Vagina (tissue), 2 donors: ENCODE measurements at regions not wholly inside any gene's neighbourhood (a gene's known extent, or its start where the extent isn't known, plus 50 kb on each side); places are given as distances from the start of the nearest gene placed in this dataset.

Experiments used
- DNase-seq, 2 donors: peaks; one replicate each; pipeline ENCODE4 v3.0.0-alpha.2; 2017; ENCODE audit errors: extremely low spot score in 2 of 2
- H3K27ac ChIP-seq: fragments of 200-600 bp; sonication (generic); one replicate; pipeline ENCODE4 v1.5.1; 2019
- H3K27me3 ChIP-seq: fragments of 200-600 bp; sonication (generic); one replicate; pipeline ENCODE4 v1.5.1; 2019
- H3K36me3 ChIP-seq, 2 donors: fragments of 200-600 bp; sonication (generic); one replicate each; pipeline ENCODE4 v1.5.1; 2017 to 2019
- H3K4me1 ChIP-seq: fragments of 200-600 bp; sonication (generic); one replicate; pipeline ENCODE4 v1.5.1; 2019
- H3K4me3 ChIP-seq, 2 donors: fragments of 200-600 bp; sonication (generic); 1 replicate in 1 of 2; 2 replicates in 1 of 2; pipeline ENCODE4 v1.5.1; 2016 to 2019
- H3K9me3 ChIP-seq: fragments of 200-600 bp; sonication (generic); one replicate; pipeline ENCODE4 v1.5.1; 2019
- POLR2A ChIP-seq, 2 donors: fragments of 450-650 bp; IDR thresholded peaks; one replicate each; pipeline ENCODE4 v1.6.1; 2017; ENCODE audit warnings: antibody characterized with exemption in 2 of 2, mild to moderate bottlenecking in 2 of 2, moderate library complexity in 2 of 2
- POLR2AphosphoS5 ChIP-seq, 2 donors: sonication (generic); formaldehyde crosslinking; IDR thresholded peaks; one replicate each; pipeline ENCODE4 v1.9.0; 2017; ENCODE audit warnings: antibody characterized with exemption in 2 of 2, mild to moderate bottlenecking in 2 of 2, low read depth in 1 of 2; ENCODE audit not compliant: insufficient read depth in 1 of 2
- intact Hi-C: fragments of 100-400 bp; cut with DNase I; formaldehyde crosslinking; loops from one replicate; pipeline ENCODE4 v1.15.1; 2023
- TF ChIP-seq, protein P1 (sequence below), 3 experiments: fragments of 450-650 bp in 2 of 3; fragments of 200-600 bp in 1 of 3; sonication (generic) in 1 of 3; IDR thresholded peaks; one replicate each; pipeline ENCODE4 v1.5.1; 2017 to 2019; ENCODE audit warnings: antibody characterized with exemption in 3 of 3, mild to moderate bottlenecking in 2 of 3, moderate library complexity in 2 of 3

DNA sequence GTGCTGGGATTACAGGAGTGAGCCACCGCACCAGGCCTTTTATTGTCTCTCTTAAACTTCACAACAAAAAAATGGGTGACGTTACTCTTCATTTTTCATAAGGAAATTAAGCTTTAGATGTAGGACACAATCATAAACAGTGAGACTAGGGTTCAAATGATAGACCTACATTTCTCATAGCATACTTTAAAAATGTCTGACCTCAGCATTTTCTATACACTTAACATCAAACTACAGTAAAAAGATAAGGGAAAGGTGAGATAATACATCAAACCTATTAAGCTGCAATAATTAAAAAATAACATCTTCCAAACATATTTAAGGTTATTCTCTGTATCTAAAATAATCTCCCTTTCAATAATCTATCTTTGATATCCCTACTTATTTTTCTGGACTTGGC lies 914.2 kb downstream of the FAM181B start:
- Histone ChIP-seq H3K9me3 (no peaks in the 10 kb centered on the region), H3K27ac (no peak overlapping the region), H3K4me1 (no peaks in the 10 kb centered on the region), H3K36me3 (no peaks in the 10 kb centered on the region), H3K27me3 (no peaks in the 10 kb centered on the region), H3K4me3 (no peak overlapping the region)
- intact Hi-C loops: loop anchor here (5.0 kb wide), 1 partner anchor 1947 kb away; no protein-coding TSS in a partner anchor
- DNase-seq: no peak
- TF ChIP-seq POLR2A (IDR thresholded peaks at IDR 0.05): no peak
- TF ChIP-seq POLR2AphosphoS5 (IDR thresholded peaks at IDR 0.05; ENCODE audit: insufficient read depth in 1 of 2, low read depth in 1 of 2): no peak

DNA sequence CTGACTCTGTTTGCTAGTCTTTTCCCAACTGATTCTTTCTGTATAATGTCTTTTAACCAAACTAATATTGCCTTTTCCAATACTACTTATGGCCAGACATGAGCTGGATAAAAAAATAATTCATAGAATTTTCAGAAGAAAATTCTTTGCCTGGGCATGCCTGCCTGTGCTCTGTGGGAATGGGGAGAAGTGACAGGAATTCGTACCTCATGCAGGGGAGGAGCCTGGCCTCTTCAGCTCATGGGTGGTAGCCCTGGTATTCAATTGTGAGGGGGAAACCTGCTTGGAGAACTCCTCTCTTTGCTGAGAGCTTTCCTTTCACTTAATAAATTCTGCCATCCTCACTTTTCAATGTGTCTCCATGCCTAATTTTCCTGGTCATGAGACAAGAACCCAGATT lies 928.8 kb downstream of the FAM181B start:
- no peak for DNase-seq
- intact Hi-C loops: no loop called here
- H3K9me3 ChIP-seq: no peaks in the 10 kb centered on the region
- H3K4me3 ChIP-seq: no peak overlapping the region
- H3K27me3 ChIP-seq: no peaks in the 10 kb centered on the region
- H3K27ac ChIP-seq: no peak overlapping the region
- H3K4me1 ChIP-seq: no peaks in the 10 kb centered on the region
- no peaks in the 10 kb centered on the region for H3K36me3 ChIP-seq
- no peak for TF ChIP-seq POLR2A (IDR thresholded peaks at IDR 0.05)
- TF ChIP-seq, protein P1, sequence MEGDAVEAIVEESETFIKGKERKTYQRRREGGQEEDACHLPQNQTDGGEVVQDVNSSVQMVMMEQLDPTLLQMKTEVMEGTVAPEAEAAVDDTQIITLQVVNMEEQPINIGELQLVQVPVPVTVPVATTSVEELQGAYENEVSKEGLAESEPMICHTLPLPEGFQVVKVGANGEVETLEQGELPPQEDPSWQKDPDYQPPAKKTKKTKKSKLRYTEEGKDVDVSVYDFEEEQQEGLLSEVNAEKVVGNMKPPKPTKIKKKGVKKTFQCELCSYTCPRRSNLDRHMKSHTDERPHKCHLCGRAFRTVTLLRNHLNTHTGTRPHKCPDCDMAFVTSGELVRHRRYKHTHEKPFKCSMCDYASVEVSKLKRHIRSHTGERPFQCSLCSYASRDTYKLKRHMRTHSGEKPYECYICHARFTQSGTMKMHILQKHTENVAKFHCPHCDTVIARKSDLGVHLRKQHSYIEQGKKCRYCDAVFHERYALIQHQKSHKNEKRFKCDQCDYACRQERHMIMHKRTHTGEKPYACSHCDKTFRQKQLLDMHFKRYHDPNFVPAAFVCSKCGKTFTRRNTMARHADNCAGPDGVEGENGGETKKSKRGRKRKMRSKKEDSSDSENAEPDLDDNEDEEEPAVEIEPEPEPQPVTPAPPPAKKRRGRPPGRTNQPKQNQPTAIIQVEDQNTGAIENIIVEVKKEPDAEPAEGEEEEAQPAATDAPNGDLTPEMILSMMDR (IDR thresholded peaks at IDR 0.05): no peak
- no peak for TF ChIP-seq POLR2AphosphoS5 (IDR thresholded peaks at IDR 0.05; ENCODE audit: insufficient read depth in 1 of 2, low read depth in 1 of 2)

DNA sequence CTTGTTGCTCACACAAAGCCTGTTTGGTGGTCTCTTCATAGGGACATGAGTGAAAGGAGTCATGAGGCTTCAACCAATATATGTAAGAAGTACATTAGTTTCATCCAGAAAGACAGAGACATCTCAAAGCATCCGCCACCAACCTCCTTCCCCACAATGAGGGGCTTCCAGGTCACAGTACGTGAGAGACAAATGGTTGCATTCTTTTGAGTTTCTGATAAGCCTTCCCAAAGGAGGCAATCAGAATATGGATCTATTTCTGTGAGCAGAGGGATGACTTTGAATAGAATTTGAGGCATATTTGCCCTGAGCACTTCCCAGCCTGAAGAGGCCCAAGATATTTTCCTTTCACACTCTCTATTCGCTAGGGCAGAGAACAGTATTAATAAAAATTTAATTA lies 931.1 kb downstream of the FAM181B start:
- Histone ChIP-seq H3K4me1 (no peaks in the 10 kb centered on the region), H3K27ac (no peak overlapping the region), H3K36me3 (no peaks in the 10 kb centered on the region), H3K9me3 (no peaks in the 10 kb centered on the region), H3K4me3 (no peak overlapping the region), H3K27me3 (no peaks in the 10 kb centered on the region)
- DNase-seq: no peak
- TF ChIP-seq POLR2A (IDR thresholded peaks at IDR 0.05) (no peak), POLR2AphosphoS5 (IDR thresholded peaks at IDR 0.05; ENCODE audit: insufficient read depth in 1 of 2, low read depth in 1 of 2) (no peak)
- TF ChIP-seq, protein P1 (IDR thresholded peaks at IDR 0.05): no peak
- intact Hi-C loops: no loop called here

DNA sequence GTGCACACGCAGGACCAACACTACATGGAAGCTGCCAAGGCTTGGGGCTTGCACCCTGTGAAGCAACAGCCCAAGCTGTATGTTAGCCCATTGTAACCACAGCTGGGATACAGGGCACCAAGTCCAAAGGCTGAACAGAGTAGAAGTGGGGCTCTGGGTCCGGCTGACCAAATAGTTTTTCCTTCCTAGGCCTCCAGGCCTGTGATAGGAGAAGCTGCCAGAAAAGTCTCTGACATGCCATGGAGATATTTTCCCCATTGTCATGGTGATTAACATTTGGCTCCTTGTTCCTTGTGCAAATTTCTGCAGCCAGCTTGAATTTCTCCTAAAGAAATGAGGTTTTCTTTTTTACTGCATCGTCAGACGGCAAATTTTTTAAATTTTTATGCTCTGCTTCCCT lies 941.2 kb downstream of the FAM181B start:
- H3K27me3 ChIP-seq: no peaks in the 10 kb centered on the region
- no peaks in the 10 kb centered on the region for H3K36me3 ChIP-seq
- intact Hi-C loops: no loop called here
- no peak for DNase-seq
- no peaks in the 10 kb centered on the region for H3K9me3 ChIP-seq
- no peak for TF ChIP-seq POLR2A (IDR thresholded peaks at IDR 0.05)
- TF ChIP-seq, protein P1 (IDR thresholded peaks at IDR 0.05): no peak
- TF ChIP-seq POLR2AphosphoS5 (IDR thresholded peaks at IDR 0.05; ENCODE audit: insufficient read depth in 1 of 2, low read depth in 1 of 2): no peak
- no peaks in the 10 kb centered on the region for H3K4me1 ChIP-seq
- no peak overlapping the region for H3K4me3 ChIP-seq
- no peak overlapping the region for H3K27ac ChIP-seq

DNA sequence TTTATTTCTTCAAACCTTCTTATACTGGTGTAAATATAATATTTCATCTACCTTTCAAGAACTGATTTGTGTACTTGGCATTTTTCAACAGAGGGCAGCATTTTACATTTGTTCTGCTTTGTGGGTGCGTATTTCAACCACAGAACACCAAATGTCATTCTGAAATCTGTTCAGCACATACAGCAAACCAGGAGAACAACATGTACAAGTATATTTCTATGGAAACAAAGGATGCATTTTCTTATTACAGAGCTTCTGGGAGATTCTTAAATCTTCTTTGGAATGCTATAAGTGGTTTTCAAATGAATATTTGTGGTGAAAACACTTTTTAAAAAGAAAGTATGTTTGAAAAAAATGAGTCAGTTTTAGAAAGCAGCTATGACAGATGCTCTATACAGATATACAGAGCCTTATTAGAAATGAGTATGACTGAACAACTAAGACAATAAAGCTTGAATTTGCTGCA lies 946.0 kb downstream of the FAM181B start:
- no peak for DNase-seq
- Histone ChIP-seq H3K4me1 (no peaks in the 10 kb centered on the region), H3K27me3 (no peaks in the 10 kb centered on the region), H3K9me3 (no peaks in the 10 kb centered on the region), H3K36me3 (no peaks in the 10 kb centered on the region), H3K27ac (no peak overlapping the region), H3K4me3 (no peak overlapping the region)
- TF ChIP-seq, protein P1 (IDR thresholded peaks at IDR 0.05): no peak
- TF ChIP-seq POLR2A (IDR thresholded peaks at IDR 0.05): no peak
- TF ChIP-seq POLR2AphosphoS5 (IDR thresholded peaks at IDR 0.05; ENCODE audit: insufficient read depth in 1 of 2, low read depth in 1 of 2): no peak
- intact Hi-C loops: no loop called here
